ENCODE measurements at regions not wholly inside any gene's neighbourhood (a gene's known extent, or its start where the extent isn't known, plus 50 kb on each side); places are given as distances from the start of the nearest gene placed in this dataset.

GRCh38 chr13:76175961-76176725 lies 540.0 kb downstream of the LMO7 start:
- Histone ChIP-seq H3K23ac (ENCODE audit: insufficient read length, low read depth, low read length) (no peak overlapping the region), H2BK20ac (ENCODE audit: low read depth, low read length, poor library complexity, severe bottlenecking) (no peak overlapping the region), H2BK12ac (ENCODE audit: insufficient read length, low read depth, low read length) (no peak overlapping the region), H3K18ac (ENCODE audit: insufficient read length, low read depth, low read length) (no peak overlapping the region), H3K27ac (ENCODE audit: insufficient read length, low read depth, low read length) (no peak overlapping the region), H3K9ac (ENCODE audit: extremely low read depth, insufficient read length, low read length) (no peak overlapping the region), H4K91ac (ENCODE audit: insufficient read length, low read depth, low read length) (no peak overlapping the region), H3K9me3 (ENCODE audit: control insufficient read depth, low read depth, low read length) (no peaks in the 10 kb centered on the region), H3K4me2 (ENCODE audit: insufficient read depth, insufficient read length, low read length) (no peak overlapping the region), H3K79me1 (ENCODE audit: insufficient read depth, low read depth, low read length, poor library complexity, severe bottlenecking) (no peaks in the 10 kb centered on the region), H4K20me1 (ENCODE audit: control insufficient read depth, insufficient read depth, insufficient read length) (no peaks in the 10 kb centered on the region), H3K23me2 (ENCODE audit: insufficient read length, low read depth, low read length, poor library complexity, severe bottlenecking) (no peaks in the 10 kb centered on the region), H3K14ac (ENCODE audit: insufficient read depth, low read length) (no peak overlapping the region), H3K4ac (ENCODE audit: low read depth, low read length) (no peak overlapping the region), H3K27me3 (ENCODE audit: insufficient read depth, low read length) (no peaks in the 10 kb centered on the region), H4K8ac (replicated peaks; ENCODE audit: insufficient read length, low read depth, low read length) (no peak overlapping the region), H3K79me2 (ENCODE audit: insufficient read depth, low read length) (no peaks in the 10 kb centered on the region), H3K4me1 (ENCODE audit: insufficient read depth, low read length) (no peaks in the 10 kb centered on the region), H4K5ac (ENCODE audit: insufficient read length, low read depth, low read length) (no peak overlapping the region), H2BK15ac (ENCODE audit: low read depth, low read length) (no peak overlapping the region), H2BK120ac (ENCODE audit: low read depth, low read length, poor library complexity, severe bottlenecking) (no peak overlapping the region), H2BK5ac (ENCODE audit: insufficient read length, low read length) (no peak overlapping the region), H3K56ac (ENCODE audit: insufficient read length, low read depth, low read length) (no peak overlapping the region), H2AFZ (ENCODE audit: low read length) (no peak overlapping the region), H3T11ph (ENCODE audit: low read length) (no peak overlapping the region), H2AK5ac (ENCODE audit: insufficient read length, low read length) (no peak overlapping the region)
- Mint-ChIP-seq H3K4me1 (no peaks in the 10 kb centered on the region), H3K4me3 (no peak overlapping the region), H3K9me3 (peaks cover 0 to 3% of the 10 kb centered on the region in 2 experiments; a peak in 1 of 5 replicates), H3K27ac (no peak overlapping the region), H3K27me3 (ENCODE audit: low read depth) (no peaks in the 10 kb centered on the region; the same call in 1 of the 2 replicates), H3K36me3 (ENCODE audit: insufficient read depth in 1 of 3, low read depth in 3 of 3) (no peaks in the 10 kb centered on the region)
- TF ChIP-seq CTCF (conservative IDR thresholded peaks at IDR 0.05), result no peak
- no peak for DNase-seq
- WGBS (ENCODE audit: extremely low coverage, insufficient read length, low lambda C conversion rate), result no CpG with 5 or more reads among the region's 5 CpGs
